ENCODE measurements at regions not wholly inside any gene's neighbourhood (a gene's known extent, or its start where the extent isn't known, plus 50 kb on each side); places are given as distances from the start of the nearest gene placed in this dataset.

DNA sequence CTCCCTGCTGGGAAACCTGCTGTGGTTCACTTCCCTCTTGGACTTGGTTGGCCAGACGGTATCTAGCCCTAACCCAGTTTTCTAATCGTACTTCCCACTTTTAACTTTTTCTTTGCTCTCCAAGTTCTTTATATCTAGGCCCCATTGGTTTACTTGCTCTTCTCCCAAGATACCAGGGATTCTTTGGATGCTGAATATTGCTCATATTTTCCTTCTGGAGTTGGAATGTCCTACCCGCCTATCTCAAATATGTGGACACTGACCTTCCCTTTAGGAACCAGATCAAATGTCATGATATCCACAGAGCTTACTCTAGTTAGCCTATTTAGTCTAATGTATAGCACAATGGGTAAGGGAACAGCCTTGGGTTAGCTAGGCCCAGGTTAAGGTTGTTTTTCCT is 228.6 kb downstream of the DACT1 start:
- H3K4me1 ChIP-seq (ENCODE audit: insufficient read depth, poor library complexity, severe bottlenecking): peaks cover 6% of the 10 kb centered on the region
- TF ChIP-seq, protein P1, sequence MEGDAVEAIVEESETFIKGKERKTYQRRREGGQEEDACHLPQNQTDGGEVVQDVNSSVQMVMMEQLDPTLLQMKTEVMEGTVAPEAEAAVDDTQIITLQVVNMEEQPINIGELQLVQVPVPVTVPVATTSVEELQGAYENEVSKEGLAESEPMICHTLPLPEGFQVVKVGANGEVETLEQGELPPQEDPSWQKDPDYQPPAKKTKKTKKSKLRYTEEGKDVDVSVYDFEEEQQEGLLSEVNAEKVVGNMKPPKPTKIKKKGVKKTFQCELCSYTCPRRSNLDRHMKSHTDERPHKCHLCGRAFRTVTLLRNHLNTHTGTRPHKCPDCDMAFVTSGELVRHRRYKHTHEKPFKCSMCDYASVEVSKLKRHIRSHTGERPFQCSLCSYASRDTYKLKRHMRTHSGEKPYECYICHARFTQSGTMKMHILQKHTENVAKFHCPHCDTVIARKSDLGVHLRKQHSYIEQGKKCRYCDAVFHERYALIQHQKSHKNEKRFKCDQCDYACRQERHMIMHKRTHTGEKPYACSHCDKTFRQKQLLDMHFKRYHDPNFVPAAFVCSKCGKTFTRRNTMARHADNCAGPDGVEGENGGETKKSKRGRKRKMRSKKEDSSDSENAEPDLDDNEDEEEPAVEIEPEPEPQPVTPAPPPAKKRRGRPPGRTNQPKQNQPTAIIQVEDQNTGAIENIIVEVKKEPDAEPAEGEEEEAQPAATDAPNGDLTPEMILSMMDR (IDR thresholded peaks at IDR 0.05; ENCODE audit: poor library complexity, severe bottlenecking): no peak
- no peaks in the 10 kb centered on the region for H3K36me3 ChIP-seq (ENCODE audit: low read depth)
- no peaks in the 10 kb centered on the region for H3K9me3 ChIP-seq (ENCODE audit: severe bottlenecking)
- H3K27me3 ChIP-seq (ENCODE audit: insufficient read depth, poor library complexity, severe bottlenecking): no peaks in the 10 kb centered on the region
- H3K4me3 ChIP-seq (ENCODE audit: severe bottlenecking): no peak overlapping the region
- ATAC-seq (ENCODE audit: low read depth) (peak; percentile 25; the same call in 1 of the 3 replicates), DNase-seq (ENCODE audit: low spot score) (no peak)
- no peak overlapping the region for H3K27ac ChIP-seq (ENCODE audit: poor library complexity, severe bottlenecking)

- H3K9me3 ChIP-seq (ENCODE audit: severe bottlenecking): no peaks in the 10 kb centered on the region
These were observed 233.2 kb downstream of the DACT1 start for GRCh38 chr14:58870961-58871360.

GRCh38 chr14:58871573-58871972 is 233.8 kb downstream of the DACT1 start:
- TF ChIP-seq, protein P1 (IDR thresholded peaks at IDR 0.05; ENCODE audit: poor library complexity, severe bottlenecking): no peak
- no peak for DNase-seq (ENCODE audit: low spot score)

More at GRCh38 chr14:58870961-58871360, 233.2 kb downstream of the DACT1 start:
- no peak for ATAC-seq (ENCODE audit: low read depth)
- Histone ChIP-seq H3K36me3 (ENCODE audit: low read depth) (no peaks in the 10 kb centered on the region), H3K27ac (ENCODE audit: poor library complexity, severe bottlenecking) (no peak overlapping the region), H3K4me3 (ENCODE audit: severe bottlenecking) (no peak overlapping the region), H3K27me3 (ENCODE audit: insufficient read depth, poor library complexity, severe bottlenecking) (no peaks in the 10 kb centered on the region), H3K4me1 (ENCODE audit: insufficient read depth, poor library complexity, severe bottlenecking) (no peaks in the 10 kb centered on the region)
- no peak for DNase-seq (ENCODE audit: low spot score)
- TF ChIP-seq, protein P1 (IDR thresholded peaks at IDR 0.05; ENCODE audit: poor library complexity, severe bottlenecking): no peak

GRCh38 chr14:58872061-58872460 is 234.3 kb downstream of the DACT1 start:
- H3K36me3 ChIP-seq (ENCODE audit: low read depth): no peaks in the 10 kb centered on the region
- no peaks in the 10 kb centered on the region for H3K27me3 ChIP-seq (ENCODE audit: insufficient read depth, poor library complexity, severe bottlenecking)
- DNase-seq (ENCODE audit: low spot score): no peak
- H3K4me1 ChIP-seq (ENCODE audit: insufficient read depth, poor library complexity, severe bottlenecking): no peaks in the 10 kb centered on the region
- H3K27ac ChIP-seq (ENCODE audit: poor library complexity, severe bottlenecking): no peak overlapping the region
- ATAC-seq (ENCODE audit: low read depth): peak; percentile 61
- H3K9me3 ChIP-seq (ENCODE audit: severe bottlenecking): no peaks in the 10 kb centered on the region
- TF ChIP-seq, protein P1 (IDR thresholded peaks at IDR 0.05; ENCODE audit: poor library complexity, severe bottlenecking): no peak
- no peak overlapping the region for H3K4me3 ChIP-seq (ENCODE audit: severe bottlenecking)

More at GRCh38 chr14:58871573-58871972, 233.8 kb downstream of the DACT1 start:
- no peak for ATAC-seq (ENCODE audit: low read depth)
- no peaks in the 10 kb centered on the region for H3K36me3 ChIP-seq (ENCODE audit: low read depth)
- no peaks in the 10 kb centered on the region for H3K9me3 ChIP-seq (ENCODE audit: severe bottlenecking)
- H3K27ac ChIP-seq (ENCODE audit: poor library complexity, severe bottlenecking): no peak overlapping the region
- no peaks in the 10 kb centered on the region for H3K27me3 ChIP-seq (ENCODE audit: insufficient read depth, poor library complexity, severe bottlenecking)
- no peaks in the 10 kb centered on the region for H3K4me1 ChIP-seq (ENCODE audit: insufficient read depth, poor library complexity, severe bottlenecking)
- H3K4me3 ChIP-seq (ENCODE audit: severe bottlenecking): no peak overlapping the region

- Histone ChIP-seq H3K4me3 (ENCODE audit: severe bottlenecking) (no peak overlapping the region), H3K4me1 (ENCODE audit: insufficient read depth, poor library complexity, severe bottlenecking) (no peaks in the 10 kb centered on the region), H3K27ac (ENCODE audit: poor library complexity, severe bottlenecking) (no peak overlapping the region), H3K36me3 (ENCODE audit: low read depth) (no peaks in the 10 kb centered on the region), H3K27me3 (ENCODE audit: insufficient read depth, poor library complexity, severe bottlenecking) (no peaks in the 10 kb centered on the region), H3K9me3 (ENCODE audit: severe bottlenecking) (no peaks in the 10 kb centered on the region)
- TF ChIP-seq, protein P1 (IDR thresholded peaks at IDR 0.05; ENCODE audit: poor library complexity, severe bottlenecking): no peak
- ATAC-seq (ENCODE audit: low read depth) (no peak), DNase-seq (ENCODE audit: low spot score) (no peak)
These were observed 235.6 kb downstream of the DACT1 start for GRCh38 chr14:58873228-58873953.

Measured in RWPE2 (cell line).